HAP-1 (cell line): ENCODE measurements at regions not wholly inside any gene's neighbourhood (a gene's known extent, or its start where the extent isn't known, plus 50 kb on each side); places are given as distances from the start of the nearest gene placed in this dataset.

Experiments
- DNase-seq, 2 experiments: peaks; one replicate each; pipeline ENCODE4 v3.0.0-alpha.2; 2016 to 2020; ENCODE audit warnings: low spot score in 2 of 2
- H3K27me3 ChIP-seq: fragments of 250-450 bp; sonication (Bioruptor Pico); 2 replicates; pipeline ENCODE4 v1.5.1; 2020; ENCODE audit warnings: low read depth, mild to moderate bottlenecking, moderate library complexity
- H3K36me3 ChIP-seq: fragments of 250-450 bp; sonication (Bioruptor Pico); replicated peaks from 2 replicates; pipeline ENCODE4 v1.5.1; 2020; ENCODE audit warnings: mild to moderate bottlenecking
- H3K4me1 ChIP-seq: fragments of 250-450 bp; sonication (Bioruptor Pico); 2 replicates; pipeline ENCODE4 v1.5.1; 2020; ENCODE audit warnings: mild to moderate bottlenecking
- H3K4me3 ChIP-seq: fragments of 250-450 bp; sonication (Bioruptor Pico); 2 replicates; pipeline ENCODE4 v1.5.1; 2020; ENCODE audit warnings: mild to moderate bottlenecking, moderate library complexity
- H3K9me3 ChIP-seq: fragments of 250-450 bp; sonication (Bioruptor Pico); 2 replicates; pipeline ENCODE4 v1.5.1; 2020; ENCODE audit warnings: mild to moderate bottlenecking, moderate library complexity
- in situ Hi-C: fragments of 300-500 bp; cut with MboI; formaldehyde crosslinking; loops from 3 replicates; pipeline ENCODE4 v1.14.3; 2020; ENCODE audit warnings: low sequenced_read_pairs, inconsistent platforms, mixed read lengths

GRCh38 chr15:69648775-69649735, 196.4 kb downstream of the RPLP1 start:
- Histone ChIP-seq H3K4me1 (no peaks in the 10 kb centered on the region), H3K9me3 (no peaks in the 10 kb centered on the region; the same call in 1 of the 2 replicates), H3K36me3 (no peaks in the 10 kb centered on the region), H3K27me3 (peaks cover 24% of the 10 kb centered on the region), H3K4me3 (no peak overlapping the region)
- peak in 1 of 2 experiments; percentile 7 for DNase-seq
- in situ Hi-C loops, result no loop called here

GRCh38 chr15:69652293-69652692, 199.7 kb downstream of the RPLP1 start:
- Histone ChIP-seq H3K9me3 (no peaks in the 10 kb centered on the region; the same call in 1 of the 2 replicates), H3K4me3 (no peak overlapping the region), H3K4me1 (no peaks in the 10 kb centered on the region), H3K27me3 (peaks cover 20% of the 10 kb centered on the region), H3K36me3 (no peaks in the 10 kb centered on the region)
- DNase-seq, result no peak
- in situ Hi-C loops, result no loop called here

- H3K36me3 ChIP-seq, result no peaks in the 10 kb centered on the region
- peak in 1 of 2 experiments; percentile 8 for DNase-seq
- H3K9me3 ChIP-seq, result no peaks in the 10 kb centered on the region; the same call in 1 of the 2 replicates
- H3K4me1 ChIP-seq, result no peaks in the 10 kb centered on the region
- peaks cover 20% of the 10 kb centered on the region for H3K27me3 ChIP-seq
- in situ Hi-C loops, result no loop called here
- H3K4me3 ChIP-seq, result no peak overlapping the region
Measured at GRCh38 chr15:69652751-69653305, 200.2 kb downstream of the RPLP1 start.

- DNase-seq, result peak in 1 of 2 experiments; percentile 0
- Histone ChIP-seq H3K9me3 (no peaks in the 10 kb centered on the region; the same call in 1 of the 2 replicates), H3K4me1 (no peaks in the 10 kb centered on the region), H3K27me3 (peaks cover 20% of the 10 kb centered on the region), H3K36me3 (no peaks in the 10 kb centered on the region), H3K4me3 (no peak overlapping the region)
- in situ Hi-C loops, result no loop called here
Measured at GRCh38 chr15:69653306-69653705, 200.7 kb downstream of the RPLP1 start.

- H3K9me3 ChIP-seq, result no peaks in the 10 kb centered on the region; the same call in 1 of the 2 replicates
- H3K4me3 ChIP-seq, result no peak overlapping the region
- in situ Hi-C loops, result no loop called here
- DNase-seq, result peak in 1 of 2 experiments; percentile 3
- no peaks in the 10 kb centered on the region for H3K4me1 ChIP-seq
- H3K27me3 ChIP-seq, result peaks cover 20% of the 10 kb centered on the region
- no peaks in the 10 kb centered on the region for H3K36me3 ChIP-seq
Measured at GRCh38 chr15:69653846-69654245, 201.2 kb downstream of the RPLP1 start.

GRCh38 chr15:69656271-69657030, 203.8 kb downstream of the RPLP1 start:
- Histone ChIP-seq H3K4me1 (no peaks in the 10 kb centered on the region), H3K9me3 (no peaks in the 10 kb centered on the region; the same call in 1 of the 2 replicates), H3K4me3 (no peak overlapping the region), H3K27me3 (peaks cover 16% of the 10 kb centered on the region), H3K36me3 (no peaks in the 10 kb centered on the region)
- in situ Hi-C loops, result no loop called here
- DNase-seq, result peak in 1 of 2 experiments; percentile 1

GRCh38 chr15:69657626-69658025, 205.0 kb downstream of the RPLP1 start:
- in situ Hi-C loops, result no loop called here
- peak in 1 of 2 experiments; percentile 4 for DNase-seq

GRCh38 chr15:69658411-69658945, 205.9 kb downstream of the RPLP1 start:
- in situ Hi-C loops, result no loop called here
- Histone ChIP-seq H3K4me3 (no peak overlapping the region), H3K27me3 (peaks cover 3% of the 10 kb centered on the region; the same call in 1 of the 2 replicates), H3K36me3 (no peaks in the 10 kb centered on the region), H3K9me3 (no peaks in the 10 kb centered on the region; the same call in 1 of the 2 replicates), H3K4me1 (no peaks in the 10 kb centered on the region)
- peak in 1 of 2 experiments; percentile 2 for DNase-seq

More at GRCh38 chr15:69657626-69658025, 205.0 kb downstream of the RPLP1 start:
- Histone ChIP-seq H3K4me3 (no peak overlapping the region), H3K27me3 (peaks cover 8% of the 10 kb centered on the region), H3K4me1 (no peaks in the 10 kb centered on the region), H3K36me3 (no peaks in the 10 kb centered on the region), H3K9me3 (no peaks in the 10 kb centered on the region; the same call in 1 of the 2 replicates)

- no peaks in the 10 kb centered on the region for H3K9me3 ChIP-seq
- H3K4me1 ChIP-seq, result no peaks in the 10 kb centered on the region
- peak in 1 of 2 experiments; percentile 6 for DNase-seq
- H3K27me3 ChIP-seq, result peaks cover 3% of the 10 kb centered on the region; the same call in 1 of the 2 replicates
- no peak overlapping the region for H3K4me3 ChIP-seq
- no peaks in the 10 kb centered on the region for H3K36me3 ChIP-seq
- in situ Hi-C loops, result no loop called here
Measured at GRCh38 chr15:69659454-69660050, 206.9 kb downstream of the RPLP1 start.

- in situ Hi-C loops, result no loop called here
- H3K4me1 ChIP-seq, result no peaks in the 10 kb centered on the region
- H3K4me3 ChIP-seq, result no peak overlapping the region
- no peaks in the 10 kb centered on the region for H3K9me3 ChIP-seq
- peaks cover 3% of the 10 kb centered on the region; the same call in 1 of the 2 replicates for H3K27me3 ChIP-seq
- H3K36me3 ChIP-seq, result no peaks in the 10 kb centered on the region
- no peak for DNase-seq
Measured at GRCh38 chr15:69660114-69660513, 207.5 kb downstream of the RPLP1 start.

GRCh38 chr15:69660658-69661405, 208.2 kb downstream of the RPLP1 start:
- in situ Hi-C loops, result no loop called here
- Histone ChIP-seq H3K4me3 (no peak overlapping the region), H3K4me1 (no peaks in the 10 kb centered on the region), H3K36me3 (no peaks in the 10 kb centered on the region), H3K9me3 (no peaks in the 10 kb centered on the region), H3K27me3 (peaks cover 3% of the 10 kb centered on the region; the same call in 1 of the 2 replicates)
- DNase-seq, result no peak

GRCh38 chr15:69661446-69661845, 208.8 kb downstream of the RPLP1 start:
- H3K4me1 ChIP-seq, result no peaks in the 10 kb centered on the region
- no peaks in the 10 kb centered on the region for H3K9me3 ChIP-seq
- no peak for DNase-seq
- no peak overlapping the region for H3K4me3 ChIP-seq
- no peaks in the 10 kb centered on the region for H3K36me3 ChIP-seq
- peaks cover 3% of the 10 kb centered on the region; the same call in 1 of the 2 replicates for H3K27me3 ChIP-seq
- in situ Hi-C loops, result no loop called here
